ENCODE measurements at regions not wholly inside any gene's neighbourhood (a gene's known extent, or its start where the extent isn't known, plus 50 kb on each side); places are given as distances from the start of the nearest gene placed in this dataset.

DNA sequence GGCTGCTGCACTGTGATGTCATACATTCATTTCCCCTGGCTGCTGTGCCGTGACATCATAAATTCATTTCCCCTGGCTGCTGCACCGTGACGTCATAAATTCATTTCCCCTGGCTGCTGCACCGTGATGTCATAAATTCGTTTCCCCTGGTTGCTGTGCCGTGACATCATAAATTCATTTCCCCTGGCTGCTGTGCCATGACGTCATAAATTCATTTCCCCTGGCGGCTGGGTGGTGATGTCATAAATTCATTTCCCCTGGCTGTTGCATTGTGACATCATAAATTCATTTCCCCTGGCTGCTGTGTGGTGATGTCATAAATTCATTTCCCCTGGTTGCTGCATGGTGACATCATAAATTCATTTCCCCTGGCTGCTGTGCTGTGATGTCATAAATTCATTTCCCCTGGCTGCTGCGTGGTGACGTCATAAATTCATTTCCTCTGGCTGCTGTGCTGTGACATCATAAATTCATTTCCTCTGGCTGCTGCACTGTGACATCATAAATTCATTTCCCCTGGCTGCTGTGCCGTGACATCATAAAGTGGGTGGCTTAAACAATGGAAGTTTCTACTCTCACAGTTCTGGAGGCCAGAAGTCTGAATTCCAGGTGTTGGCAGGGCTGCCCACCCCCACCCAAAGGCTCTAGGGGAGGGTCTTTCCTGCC is 301.1 kb downstream of the SHANK2 start:
- TF ChIP-seq, protein P1, sequence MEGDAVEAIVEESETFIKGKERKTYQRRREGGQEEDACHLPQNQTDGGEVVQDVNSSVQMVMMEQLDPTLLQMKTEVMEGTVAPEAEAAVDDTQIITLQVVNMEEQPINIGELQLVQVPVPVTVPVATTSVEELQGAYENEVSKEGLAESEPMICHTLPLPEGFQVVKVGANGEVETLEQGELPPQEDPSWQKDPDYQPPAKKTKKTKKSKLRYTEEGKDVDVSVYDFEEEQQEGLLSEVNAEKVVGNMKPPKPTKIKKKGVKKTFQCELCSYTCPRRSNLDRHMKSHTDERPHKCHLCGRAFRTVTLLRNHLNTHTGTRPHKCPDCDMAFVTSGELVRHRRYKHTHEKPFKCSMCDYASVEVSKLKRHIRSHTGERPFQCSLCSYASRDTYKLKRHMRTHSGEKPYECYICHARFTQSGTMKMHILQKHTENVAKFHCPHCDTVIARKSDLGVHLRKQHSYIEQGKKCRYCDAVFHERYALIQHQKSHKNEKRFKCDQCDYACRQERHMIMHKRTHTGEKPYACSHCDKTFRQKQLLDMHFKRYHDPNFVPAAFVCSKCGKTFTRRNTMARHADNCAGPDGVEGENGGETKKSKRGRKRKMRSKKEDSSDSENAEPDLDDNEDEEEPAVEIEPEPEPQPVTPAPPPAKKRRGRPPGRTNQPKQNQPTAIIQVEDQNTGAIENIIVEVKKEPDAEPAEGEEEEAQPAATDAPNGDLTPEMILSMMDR (IDR thresholded peaks at IDR 0.05), result no peak
- no peak for TF ChIP-seq ZFX (IDR thresholded peaks at IDR 0.05; ENCODE audit: borderline replicate concordance)
